Right lung (tissue), 2 donors: ENCODE measurements at regions not wholly inside any gene's neighbourhood (a gene's known extent, or its start where the extent isn't known, plus 50 kb on each side); places are given as distances from the start of the nearest gene placed in this dataset.
A peak's percentile ranks its signal among the peaks of the same experiment; 100 is the strongest.
"Not testable (repeated sequence)": the region's sequence is repeated elsewhere in the genome, so short reads cannot be mapped to it uniquely, and the experiment has no call there.

Experiments
- DNase-seq, 2 donors: peaks; one replicate each; pipeline ENCODE4 v3.0.0-alpha.2; 2013

- no peak for DNase-seq
Observed at GRCh38 chr1:101370488-101370887, 133.7 kb downstream of the S1PR1 start.

GRCh38 chr1:101371259-101371658 is 134.4 kb downstream of the S1PR1 start:
- no peak for DNase-seq

- DNase-seq: no peak
Observed at GRCh38 chr1:101373570-101373969, 136.8 kb downstream of the S1PR1 start.

GRCh38 chr1:101375448-101375847 is 138.6 kb downstream of the S1PR1 start:
- not testable (repeated sequence) for DNase-seq

GRCh38 chr1:101376121-101377083 is 139.6 kb downstream of the S1PR1 start:
- peak; percentile 42 to 48 for DNase-seq

- DNase-seq: no peak
Observed at GRCh38 chr1:101377084-101377835, 140.4 kb downstream of the S1PR1 start.

GRCh38 chr1:101379037-101379436 is 142.2 kb downstream of the S1PR1 start:
- DNase-seq: no peak

- no peak for DNase-seq
Observed at GRCh38 chr1:101379950-101380349, 143.1 kb downstream of the S1PR1 start.

- DNase-seq: no peak
Observed at GRCh38 chr1:101382135-101382534, 145.3 kb downstream of the S1PR1 start.

- no peak for DNase-seq
Observed at GRCh38 chr1:101388904-101389546, 152.2 kb downstream of the S1PR1 start.

- no peak for DNase-seq
Observed at GRCh38 chr1:101389547-101389929, 152.7 kb downstream of the S1PR1 start.

GRCh38 chr1:101392552-101392951 is 155.7 kb downstream of the S1PR1 start:
- no peak for DNase-seq

GRCh38 chr1:101394041-101394440 is 157.2 kb downstream of the S1PR1 start:
- DNase-seq: no peak

GRCh38 chr1:101399222-101399621 is 162.4 kb downstream of the S1PR1 start:
- DNase-seq: no peak

- DNase-seq: peak; percentile 6 to 17
Observed at GRCh38 chr1:101406271-101406670, 169.5 kb downstream of the S1PR1 start.

GRCh38 chr1:101406681-101407080 is 169.9 kb downstream of the S1PR1 start:
- peak; percentile 61 for DNase-seq

GRCh38 chr1:101407505-101408211 is 170.8 kb downstream of the S1PR1 start:
- no peak for DNase-seq

- no peak for DNase-seq
Observed at GRCh38 chr1:101408212-101409042, 171.6 kb downstream of the S1PR1 start.

GRCh38 chr1:101409102-101409501 is 172.3 kb downstream of the S1PR1 start:
- DNase-seq: no peak

- DNase-seq: no peak
Observed at GRCh38 chr1:101410048-101410878, 173.4 kb downstream of the S1PR1 start.
